ENCODE measurements at regions not wholly inside any gene's neighbourhood (a gene's known extent, or its start where the extent isn't known, plus 50 kb on each side); places are given as distances from the start of the nearest gene placed in this dataset.

GRCh38 chr11:92416971-92417725 is 192.5 kb downstream of the FAT3 start:
- TF ChIP-seq USF1 (IDR thresholded peaks at IDR 0.05) (no peak), EGR1 (IDR thresholded peaks at IDR 0.05) (no peak), REST (IDR thresholded peaks at IDR 0.05; ENCODE audit: low read depth) (no peak), TCF12 (IDR thresholded peaks at IDR 0.05; ENCODE audit: low read depth) (no peak), CEBPB (IDR thresholded peaks at IDR 0.05) (no peak), ZBTB7A (IDR thresholded peaks at IDR 0.05; ENCODE audit: low read depth) (no peak), YY1 (IDR thresholded peaks at IDR 0.05; ENCODE audit: low read depth) (no peak), CREB1 (IDR thresholded peaks at IDR 0.05; ENCODE audit: low read depth) (no peak), FOXM1 (IDR thresholded peaks at IDR 0.05; ENCODE audit: borderline replicate concordance, low read depth) (no peak), EP300 (IDR thresholded peaks at IDR 0.05; ENCODE audit: borderline replicate concordance) (no peak), RAD21 (IDR thresholded peaks at IDR 0.05; ENCODE audit: low read depth) (no peak), NFIC (IDR thresholded peaks at IDR 0.05) (no peak), TEAD4 (IDR thresholded peaks at IDR 0.05) (no peak), MAX (IDR thresholded peaks at IDR 0.05) (no peak), TAF1 (IDR thresholded peaks at IDR 0.05; ENCODE audit: low read depth) (no peak)

DNA sequence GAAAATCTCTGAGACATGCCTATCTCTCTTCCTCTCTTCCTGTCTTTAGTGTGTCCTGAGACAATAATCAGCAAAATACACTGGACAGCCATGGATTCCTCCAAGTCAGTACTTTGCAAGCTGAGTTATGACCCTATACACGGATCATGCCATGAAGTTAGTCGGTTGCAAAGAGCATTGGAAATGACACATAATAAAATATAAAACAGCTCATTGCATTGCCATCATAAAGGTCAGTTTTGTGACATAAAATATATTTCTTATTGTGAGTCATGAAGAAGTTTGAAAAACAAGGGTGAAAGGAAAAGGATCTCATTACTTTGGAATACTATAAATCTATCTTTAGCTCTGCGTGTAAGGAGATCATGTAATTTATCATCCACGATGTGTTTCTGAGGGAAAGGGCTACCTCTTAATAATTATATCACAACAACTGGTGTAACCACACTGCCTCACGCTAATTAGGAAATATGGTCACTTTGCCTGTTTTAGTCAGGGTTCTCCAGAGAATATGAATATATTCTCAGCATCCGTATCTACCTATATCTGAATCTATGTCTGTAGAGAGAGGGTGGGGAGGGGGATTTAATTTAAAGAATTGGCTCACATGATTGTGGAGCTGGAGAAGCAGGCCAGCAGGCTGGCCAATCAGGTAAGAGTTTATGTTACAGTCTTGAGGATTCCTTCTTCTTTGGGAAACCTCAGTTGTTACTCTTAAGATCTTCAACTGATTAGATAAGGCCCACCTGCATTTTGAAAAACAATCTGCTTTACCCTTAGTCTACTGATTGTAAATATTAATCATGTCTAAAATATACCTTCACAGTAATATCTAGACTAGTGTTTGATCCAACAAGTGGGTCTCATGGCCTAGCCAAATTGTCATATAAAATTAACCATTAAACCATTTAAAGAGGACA is 198.8 kb downstream of the FAT3 start:
- TF ChIP-seq USF1 (IDR thresholded peaks at IDR 0.05) (no peak), NFIC (IDR thresholded peaks at IDR 0.05) (no peak), ZBTB7A (IDR thresholded peaks at IDR 0.05; ENCODE audit: low read depth) (no peak), TEAD4 (IDR thresholded peaks at IDR 0.05) (no peak), CREB1 (IDR thresholded peaks at IDR 0.05; ENCODE audit: low read depth) (no peak), TAF1 (IDR thresholded peaks at IDR 0.05; ENCODE audit: low read depth) (no peak), TCF12 (IDR thresholded peaks at IDR 0.05; ENCODE audit: low read depth) (no peak), YY1 (IDR thresholded peaks at IDR 0.05; ENCODE audit: low read depth) (no peak), EGR1 (IDR thresholded peaks at IDR 0.05) (no peak), REST (IDR thresholded peaks at IDR 0.05; ENCODE audit: low read depth) (no peak), RAD21 (IDR thresholded peaks at IDR 0.05; ENCODE audit: low read depth) (no peak), MAX (IDR thresholded peaks at IDR 0.05) (no peak), CEBPB (IDR thresholded peaks at IDR 0.05) (no peak), FOXM1 (IDR thresholded peaks at IDR 0.05; ENCODE audit: borderline replicate concordance, low read depth) (no peak), EP300 (IDR thresholded peaks at IDR 0.05; ENCODE audit: borderline replicate concordance) (no peak)

DNA sequence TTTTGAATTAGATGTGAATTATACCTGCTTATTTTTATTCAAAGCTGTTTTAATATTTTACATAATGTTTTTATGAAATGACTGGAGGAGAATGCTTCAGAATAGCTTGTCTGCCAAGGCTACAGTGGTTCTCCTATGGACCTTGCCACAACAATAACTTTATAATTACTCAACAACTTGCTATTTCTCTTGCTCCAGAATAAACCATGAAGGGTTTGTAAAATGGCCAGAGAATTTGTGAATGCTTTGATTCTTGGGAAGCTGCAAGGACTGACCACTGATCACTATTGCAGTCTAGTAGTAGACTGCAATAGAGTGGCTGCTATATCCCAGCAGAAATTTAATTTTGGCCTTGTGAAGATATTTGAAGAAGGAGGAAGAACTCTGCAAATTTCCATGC is 199.7 kb downstream of the FAT3 start:
- TF ChIP-seq NFIC (IDR thresholded peaks at IDR 0.05), result no peak
- no peak for TF ChIP-seq TCF12 (IDR thresholded peaks at IDR 0.05; ENCODE audit: low read depth)
- no peak for TF ChIP-seq EP300 (IDR thresholded peaks at IDR 0.05; ENCODE audit: borderline replicate concordance)
- TF ChIP-seq YY1 (IDR thresholded peaks at IDR 0.05; ENCODE audit: low read depth), result no peak
- no peak for TF ChIP-seq MAX (IDR thresholded peaks at IDR 0.05)
- TF ChIP-seq EGR1 (IDR thresholded peaks at IDR 0.05), result no peak
- TF ChIP-seq FOXM1 (IDR thresholded peaks at IDR 0.05; ENCODE audit: borderline replicate concordance, low read depth), result no peak
- no peak for TF ChIP-seq ZBTB7A (IDR thresholded peaks at IDR 0.05; ENCODE audit: low read depth)
- no peak for TF ChIP-seq TEAD4 (IDR thresholded peaks at IDR 0.05)
- no peak for TF ChIP-seq REST (IDR thresholded peaks at IDR 0.05; ENCODE audit: low read depth)
- TF ChIP-seq TAF1 (IDR thresholded peaks at IDR 0.05; ENCODE audit: low read depth), result no peak
- no peak for TF ChIP-seq USF1 (IDR thresholded peaks at IDR 0.05)
- TF ChIP-seq CREB1 (IDR thresholded peaks at IDR 0.05; ENCODE audit: low read depth), result no peak
- no peak for TF ChIP-seq CEBPB (IDR thresholded peaks at IDR 0.05)
